GM13976 (cell line): ENCODE measurements at regions not wholly inside any gene's neighbourhood (a gene's known extent, or its start where the extent isn't known, plus 50 kb on each side); places are given as distances from the start of the nearest gene placed in this dataset.

ENCODE experiments used
- DNase-seq: peaks from one replicate; pipeline ENCODE4 v3.0.0; 2012; ENCODE audit warnings: low spot score
- in situ Hi-C: fragments of 300-500 bp; cut with MboI; formaldehyde crosslinking; loops from one replicate; pipeline ENCODE4 v1.12.0; 2022; ENCODE audit warnings: low sequenced_read_pairs, mixed read lengths, inconsistent platforms; ENCODE audit not compliant: unreplicated experiment
- TF ChIP-seq, protein P1 (sequence below): IDR thresholded peaks from 2 replicates; pipeline ENCODE4 v1.5.1; 2012; ENCODE audit warnings: borderline replicate concordance, mild to moderate bottlenecking; ENCODE audit not compliant: insufficient read depth; ENCODE audit errors: extremely low read depth, missing control alignments, control extremely low read depth

DNA sequence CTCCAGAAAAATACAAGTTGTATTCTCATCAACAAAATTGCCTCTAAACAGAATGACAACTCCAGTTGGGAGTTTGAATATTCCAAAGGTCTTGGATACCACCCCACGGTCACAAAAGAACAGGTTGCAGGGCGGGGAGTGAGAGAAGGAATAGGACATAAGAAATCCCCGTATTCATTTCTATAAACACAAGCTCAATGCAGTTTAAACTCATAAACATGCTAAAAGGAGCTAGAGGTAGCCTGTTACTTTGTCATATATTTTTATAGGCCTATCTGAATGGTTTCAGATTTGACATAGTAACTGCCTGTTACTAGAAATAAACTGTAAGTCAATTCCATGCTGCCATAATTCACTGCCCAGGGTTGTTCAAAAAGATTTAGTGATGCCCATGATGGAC lies 567.5 kb downstream of the BCL11A start:
- DNase-seq: no peak
- TF ChIP-seq, protein P1, sequence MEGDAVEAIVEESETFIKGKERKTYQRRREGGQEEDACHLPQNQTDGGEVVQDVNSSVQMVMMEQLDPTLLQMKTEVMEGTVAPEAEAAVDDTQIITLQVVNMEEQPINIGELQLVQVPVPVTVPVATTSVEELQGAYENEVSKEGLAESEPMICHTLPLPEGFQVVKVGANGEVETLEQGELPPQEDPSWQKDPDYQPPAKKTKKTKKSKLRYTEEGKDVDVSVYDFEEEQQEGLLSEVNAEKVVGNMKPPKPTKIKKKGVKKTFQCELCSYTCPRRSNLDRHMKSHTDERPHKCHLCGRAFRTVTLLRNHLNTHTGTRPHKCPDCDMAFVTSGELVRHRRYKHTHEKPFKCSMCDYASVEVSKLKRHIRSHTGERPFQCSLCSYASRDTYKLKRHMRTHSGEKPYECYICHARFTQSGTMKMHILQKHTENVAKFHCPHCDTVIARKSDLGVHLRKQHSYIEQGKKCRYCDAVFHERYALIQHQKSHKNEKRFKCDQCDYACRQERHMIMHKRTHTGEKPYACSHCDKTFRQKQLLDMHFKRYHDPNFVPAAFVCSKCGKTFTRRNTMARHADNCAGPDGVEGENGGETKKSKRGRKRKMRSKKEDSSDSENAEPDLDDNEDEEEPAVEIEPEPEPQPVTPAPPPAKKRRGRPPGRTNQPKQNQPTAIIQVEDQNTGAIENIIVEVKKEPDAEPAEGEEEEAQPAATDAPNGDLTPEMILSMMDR: no peak
- in situ Hi-C loops: no loop called here

DNA sequence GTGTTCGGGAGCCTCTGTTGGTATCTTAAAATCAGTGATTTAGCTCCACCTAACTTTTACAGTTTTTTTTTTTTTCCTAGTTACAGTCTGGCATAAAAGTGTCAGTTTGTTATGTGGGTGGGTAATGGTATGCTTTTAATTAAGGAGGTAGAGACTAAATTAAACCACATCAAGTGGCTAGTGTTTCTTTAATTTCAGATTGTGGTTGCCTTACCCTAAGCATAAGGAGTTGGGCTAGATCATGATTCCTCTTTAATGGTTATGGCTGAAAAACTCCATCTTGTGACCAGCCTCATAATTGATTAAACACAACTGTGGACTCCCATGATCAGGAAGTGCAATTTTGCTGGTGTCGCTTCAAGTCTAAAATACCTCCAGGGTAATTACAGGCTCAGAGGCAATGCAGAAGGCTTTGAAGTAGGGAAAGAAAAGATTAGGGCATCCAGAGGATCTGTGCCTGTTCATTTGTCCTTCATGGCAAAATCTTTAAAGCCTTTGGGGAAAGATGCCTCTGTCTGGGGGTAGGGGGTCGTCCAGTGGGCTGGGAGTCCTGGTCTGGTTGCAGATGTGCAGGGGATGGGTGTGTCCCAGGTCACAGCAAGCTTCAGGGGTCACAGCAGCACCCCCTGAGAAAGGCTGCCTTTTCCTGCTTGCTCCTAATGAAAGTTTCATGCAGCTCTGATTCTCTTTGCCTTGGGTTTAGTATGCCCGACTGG lies 579.2 kb downstream of the BCL11A start:
- no peak for DNase-seq
- TF ChIP-seq, protein P1: no peak
- in situ Hi-C loops: no loop called here

DNA sequence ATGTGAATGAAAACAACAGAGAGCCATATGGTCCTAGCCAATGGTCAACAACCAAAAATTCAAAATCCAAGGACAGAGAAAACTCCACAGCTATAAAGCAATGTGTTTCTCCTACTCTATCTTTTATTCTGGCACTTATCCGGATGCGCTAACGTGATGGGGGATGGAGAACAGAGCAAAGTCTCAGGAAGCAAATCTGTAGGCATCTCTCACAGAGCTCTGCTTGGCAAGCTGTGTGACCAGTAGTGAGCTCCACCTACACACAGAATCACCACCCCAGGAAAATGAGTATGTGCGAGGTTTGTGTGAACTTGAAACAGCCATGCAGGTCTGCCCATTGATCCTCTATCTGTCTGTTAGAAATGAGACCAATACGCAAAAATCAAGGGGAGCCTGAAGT lies 584.3 kb downstream of the BCL11A start:
- TF ChIP-seq, protein P1: no peak
- in situ Hi-C loops: no loop called here
- no peak for DNase-seq

DNA sequence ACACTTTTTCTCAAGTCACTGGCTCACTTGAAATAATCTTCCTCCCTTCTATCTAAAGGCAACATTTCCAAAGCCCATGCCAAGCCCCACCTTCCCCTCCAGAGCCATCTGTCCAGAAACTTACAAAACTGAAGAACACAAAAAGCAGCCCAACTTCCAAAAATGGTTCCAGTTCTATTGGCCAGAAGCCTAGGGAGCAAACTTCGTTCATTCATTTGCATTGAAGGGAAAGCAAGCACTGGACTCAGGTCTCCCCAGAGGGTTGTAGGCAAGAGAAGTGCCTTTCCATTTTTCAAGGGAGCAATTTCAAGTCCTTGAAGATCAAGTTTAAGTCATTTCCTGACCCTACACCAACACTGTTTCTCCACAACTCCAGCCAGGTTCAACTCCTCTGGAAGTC lies 585.0 kb downstream of the BCL11A start:
- in situ Hi-C loops: no loop called here
- no peak for DNase-seq
- TF ChIP-seq, protein P1: no peak

DNA sequence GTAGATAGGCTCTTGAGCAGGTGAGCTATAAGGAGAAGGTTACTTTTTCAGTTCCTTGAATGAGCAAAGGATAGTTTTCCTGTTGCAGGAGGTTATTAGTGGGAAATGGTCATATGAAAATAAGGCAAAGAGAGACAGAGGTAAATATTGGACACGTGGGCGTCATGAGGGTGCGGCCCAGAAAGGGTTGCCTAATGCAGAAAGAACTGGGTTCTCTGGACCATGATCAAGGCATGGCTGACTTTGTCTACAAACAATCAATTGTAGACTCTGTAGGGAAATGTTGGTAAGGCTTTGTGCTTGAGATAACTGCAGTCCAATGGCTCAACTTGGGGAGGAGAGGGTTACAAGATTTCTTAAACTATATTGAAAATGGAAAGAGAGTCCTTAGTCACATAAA lies 585.8 kb downstream of the BCL11A start:
- TF ChIP-seq, protein P1: no peak
- no peak for DNase-seq
- in situ Hi-C loops: no loop called here

DNA sequence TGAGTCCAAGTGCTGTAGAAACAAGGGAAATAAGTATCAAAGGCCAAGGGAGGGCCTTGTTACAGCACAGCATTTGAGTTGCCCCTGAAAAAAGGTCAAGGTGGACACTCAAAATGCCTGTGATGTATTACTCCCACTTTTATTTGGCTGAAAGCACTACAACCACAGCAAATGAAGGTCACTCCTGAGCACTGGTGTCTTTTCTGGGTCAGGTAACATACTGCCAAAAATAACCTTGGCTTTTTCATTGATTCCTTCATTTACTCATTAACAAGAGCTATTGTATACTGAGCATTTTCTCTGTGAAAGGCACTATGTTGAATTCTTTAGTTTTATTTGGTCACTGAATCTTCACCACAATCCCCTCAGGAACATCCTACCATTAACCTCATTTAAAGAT lies 590.3 kb downstream of the BCL11A start:
- DNase-seq: no peak
- TF ChIP-seq, protein P1: no peak
- in situ Hi-C loops: no loop called here
